NCI-H2081 treated with DMSO at 0.1 percent for 48 hours (cell line): ENCODE measurements at regions not wholly inside any gene's neighbourhood (a gene's known extent, or its start where the extent isn't known, plus 50 kb on each side); places are given as distances from the start of the nearest gene placed in this dataset.
"Not testable (repeated sequence)": the region's sequence is repeated elsewhere in the genome, so short reads cannot be mapped to it uniquely, and the experiment has no call there.

Source experiments
- DNase-seq: peaks from one replicate; lab custom pipeline; 2025; lab: John Stamatoyannopoulos, UW

- DNase-seq: no peak
Measured at GRCh38 chr12:105457026-105457425, 126.5 kb downstream of the C12orf75 start.

DNA sequence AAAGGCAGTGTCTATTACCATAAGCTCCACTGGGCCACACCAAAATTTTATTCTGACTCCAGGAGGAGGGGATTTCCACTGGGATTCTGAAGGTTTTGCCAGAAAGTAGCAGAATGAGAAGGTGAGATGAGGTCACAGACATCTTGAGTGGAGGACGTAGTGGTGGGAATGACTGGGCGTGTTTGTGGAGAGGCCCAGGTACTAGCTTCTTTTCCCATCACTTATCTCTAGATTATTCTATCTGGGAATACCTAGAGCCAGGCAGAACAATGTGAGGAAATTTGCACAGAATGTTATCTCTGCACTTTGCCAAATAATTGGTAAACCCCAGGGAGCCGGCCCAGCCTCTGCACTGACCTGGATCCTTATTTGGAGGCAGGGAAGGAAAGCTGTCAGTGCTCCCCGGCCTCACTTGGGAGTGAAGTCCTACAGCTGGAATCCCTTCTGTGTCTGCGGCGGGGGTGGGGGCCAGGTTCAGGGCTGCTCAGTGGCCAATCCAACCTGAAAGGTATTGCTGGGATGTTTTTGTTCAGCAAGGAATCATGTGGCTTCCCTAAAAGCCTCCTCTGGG is 129.4 kb downstream of the C12orf75 start:
- DNase-seq: no peak

GRCh38 chr12:105461271-105461943 is 130.9 kb downstream of the C12orf75 start:
- no peak for DNase-seq

GRCh38 chr12:105461944-105462762 is 131.7 kb downstream of the C12orf75 start:
- no peak for DNase-seq

- DNase-seq: no peak
Measured at GRCh38 chr12:105462831-105463230, 132.3 kb downstream of the C12orf75 start.

DNA sequence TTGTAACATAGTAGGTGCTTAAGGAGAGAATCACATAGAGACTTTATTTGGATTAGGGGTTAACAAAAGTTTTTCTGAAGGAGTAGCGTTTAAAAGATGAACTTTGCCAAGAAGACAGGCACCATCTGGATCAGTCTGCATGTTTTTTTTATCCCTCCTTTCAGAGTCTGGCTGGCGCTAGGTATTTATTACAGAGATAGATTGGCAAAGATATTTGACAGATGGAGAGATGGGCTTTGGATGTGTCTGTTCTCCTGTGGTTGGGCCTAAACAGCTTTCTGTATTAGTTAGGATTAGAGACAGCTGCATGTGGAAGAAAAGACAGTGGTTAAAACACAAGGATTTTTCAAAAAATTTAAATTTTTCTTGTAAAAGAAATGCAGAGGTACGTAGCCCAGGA is 133.9 kb downstream of the C12orf75 start:
- no peak for DNase-seq

- DNase-seq: no peak
Measured at GRCh38 chr12:105466231-105466900, 135.9 kb downstream of the C12orf75 start.

- no peak for DNase-seq
Measured at GRCh38 chr12:105466901-105467598, 136.6 kb downstream of the C12orf75 start.

DNA sequence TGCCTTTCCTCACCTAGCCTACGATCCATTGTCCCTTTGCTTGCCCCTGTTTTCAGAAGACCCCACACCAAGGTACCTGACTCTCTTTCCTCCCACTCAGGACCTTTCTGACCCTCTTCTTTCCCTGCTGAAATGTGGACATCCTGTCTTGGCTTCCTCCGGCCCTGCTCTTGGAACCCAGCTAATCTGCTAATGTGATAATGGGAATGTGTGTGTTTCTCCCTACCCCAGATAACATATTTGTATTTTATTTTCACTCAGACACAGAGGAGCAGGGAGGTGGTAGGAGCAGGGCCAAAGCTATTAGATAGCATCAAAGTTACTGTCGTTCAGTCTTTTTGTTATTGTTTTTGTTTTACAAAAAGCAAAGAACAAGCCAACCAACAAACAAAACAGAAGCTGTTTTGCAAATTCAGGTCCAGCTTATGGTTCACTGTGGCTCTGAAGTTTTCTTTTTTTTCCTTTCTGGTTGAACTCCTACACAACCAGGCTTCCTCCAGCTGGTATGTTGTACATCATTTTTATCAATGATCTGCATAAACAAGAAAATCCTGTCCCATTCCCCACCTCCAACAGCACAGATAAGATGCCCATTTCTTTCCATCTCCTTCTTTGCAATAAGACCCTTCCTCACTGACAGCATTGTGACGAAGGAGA is 137.3 kb downstream of the C12orf75 start:
- no peak for DNase-seq

DNA sequence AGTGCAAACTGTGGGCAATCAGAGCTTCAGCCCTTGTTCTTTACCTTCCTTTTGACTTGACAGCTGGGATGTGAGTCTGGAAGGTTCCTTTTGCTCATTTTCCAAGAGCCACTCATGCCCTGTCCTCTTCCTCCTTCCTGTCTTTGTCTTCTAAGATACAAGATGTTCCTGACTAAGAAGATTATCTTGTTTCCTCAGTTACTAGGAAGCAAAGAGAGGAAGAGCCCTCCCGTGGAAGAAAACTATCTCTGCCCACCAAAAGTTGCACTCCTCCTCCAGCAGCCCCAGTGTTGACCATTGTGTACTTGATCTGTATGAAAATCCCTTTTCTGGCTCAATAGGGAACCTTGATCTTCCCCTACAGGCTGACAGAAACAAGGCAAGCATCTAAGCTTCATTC is 138.0 kb downstream of the C12orf75 start:
- no peak for DNase-seq

GRCh38 chr12:105469211-105469610 is 138.7 kb downstream of the C12orf75 start:
- DNase-seq: no peak

- DNase-seq: no peak
Measured at GRCh38 chr12:105469701-105470100, 139.2 kb downstream of the C12orf75 start.

- no peak for DNase-seq
Measured at GRCh38 chr12:105470102-105470501, 139.6 kb downstream of the C12orf75 start.

DNA sequence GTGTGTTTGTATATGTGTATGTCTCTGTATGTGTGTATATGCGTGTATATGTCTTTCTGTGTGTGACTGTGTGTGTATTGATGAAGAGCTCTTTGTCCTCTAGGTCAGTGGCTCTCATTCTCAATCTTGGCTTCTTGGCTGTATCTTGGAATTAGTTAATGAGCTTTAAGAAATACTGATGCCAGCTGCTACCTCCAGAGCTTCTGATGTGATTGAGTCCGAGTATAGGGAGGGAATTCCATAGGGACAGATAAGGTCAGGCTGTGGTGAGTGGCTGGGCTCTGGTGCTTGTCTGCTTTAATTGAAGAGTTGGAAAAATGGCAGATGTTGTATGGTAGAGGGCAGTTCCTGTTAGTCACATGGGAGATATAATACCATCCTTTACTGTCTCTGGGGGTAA is 140.1 kb downstream of the C12orf75 start:
- no peak for DNase-seq

DNA sequence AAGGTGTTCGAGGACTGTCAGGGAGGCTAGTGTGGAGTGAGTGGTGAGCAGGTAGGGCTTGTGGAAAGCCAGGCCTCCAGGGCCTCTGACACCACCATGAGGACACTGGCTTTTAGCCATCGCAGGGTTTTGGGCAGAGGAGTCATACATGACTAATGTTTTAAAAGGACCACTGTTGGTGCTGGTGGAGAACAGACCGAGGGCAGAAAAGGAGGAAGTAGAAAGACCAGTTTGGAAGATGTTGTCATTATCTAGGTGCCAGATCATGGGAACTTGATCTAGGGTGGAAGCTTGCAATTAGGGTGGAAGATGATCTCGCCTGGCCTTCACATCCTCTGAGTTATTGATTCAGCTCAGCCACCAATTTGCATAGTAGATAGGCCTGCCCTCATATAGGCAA is 144.2 kb downstream of the C12orf75 start:
- DNase-seq: no peak

DNA sequence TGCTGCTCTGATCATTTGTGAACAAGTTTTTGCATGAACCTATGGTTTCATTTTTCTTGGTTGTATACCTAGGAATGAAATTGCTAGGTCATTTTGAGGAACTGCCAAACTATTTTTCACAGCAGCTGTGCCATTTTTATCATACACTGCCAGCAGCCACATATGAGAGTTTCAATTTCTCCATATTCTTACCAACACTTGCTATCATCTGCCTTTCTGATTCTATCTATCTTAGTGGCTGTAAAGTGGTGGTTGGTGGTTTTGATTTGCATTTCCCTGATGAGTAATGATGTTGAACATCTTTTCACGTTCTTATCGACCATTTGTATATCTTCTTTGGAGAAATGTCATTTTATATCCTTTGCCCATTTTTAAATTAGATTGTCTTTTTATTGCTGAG is 146.1 kb downstream of the C12orf75 start:
- DNase-seq: no peak

DNA sequence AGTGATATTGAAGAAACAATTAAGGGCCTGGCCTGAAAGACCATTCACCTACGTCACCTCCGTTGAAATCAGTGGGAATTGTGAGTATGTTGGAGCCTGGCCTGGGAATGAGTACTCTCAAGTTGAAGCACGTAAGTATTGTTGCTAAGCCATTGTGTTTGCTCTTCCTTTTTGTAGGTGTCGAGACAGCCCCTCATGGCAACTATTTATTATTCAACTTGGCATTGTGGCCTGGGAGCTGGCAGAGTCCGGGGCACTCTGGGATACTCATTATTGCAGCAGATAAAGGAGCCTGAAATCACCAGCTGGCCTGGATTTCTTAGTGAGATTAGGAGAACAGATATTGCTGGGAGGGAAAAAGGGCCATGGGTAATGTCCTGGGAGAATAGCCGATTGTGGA is 147.4 kb downstream of the C12orf75 start:
- no peak for DNase-seq

DNA sequence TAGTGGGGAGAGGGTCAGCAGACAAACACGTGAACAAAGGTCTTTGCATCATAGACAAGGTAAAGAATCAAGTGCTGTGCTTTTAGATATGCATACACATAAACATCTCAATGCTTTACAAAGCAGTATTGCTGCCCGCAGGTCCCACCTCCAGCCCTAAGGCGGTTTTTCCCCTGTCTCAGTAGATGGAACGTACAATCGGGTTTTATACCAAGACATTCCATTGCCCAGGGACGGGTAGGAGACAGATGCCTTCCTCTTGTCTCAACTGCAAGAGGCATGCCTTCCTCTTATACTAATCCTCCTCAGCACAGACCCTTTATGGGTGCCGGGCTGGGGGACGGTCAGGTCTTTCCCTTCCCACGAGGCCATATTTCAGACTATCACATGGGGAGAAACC is 148.3 kb downstream of the C12orf75 start:
- DNase-seq: not testable (repeated sequence)

DNA sequence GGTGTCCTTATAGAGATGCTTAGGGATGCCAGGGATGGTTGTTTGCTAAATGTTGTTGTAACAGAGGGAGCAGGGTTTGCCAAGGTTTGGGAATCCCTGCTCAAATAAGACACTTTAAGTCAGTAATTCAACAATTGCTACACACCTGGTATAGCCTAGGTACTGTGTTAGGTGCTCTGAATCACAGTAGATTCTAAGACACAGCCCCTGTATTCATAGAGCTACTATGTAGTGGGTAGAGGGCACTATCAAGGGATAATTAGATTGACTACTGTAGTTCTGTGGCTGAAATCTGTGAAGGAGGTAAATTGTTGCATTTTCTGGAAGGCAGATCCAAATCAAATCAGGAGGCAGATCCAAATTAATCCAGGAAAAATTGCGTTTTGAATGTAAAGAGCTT is 149.2 kb downstream of the C12orf75 start:
- DNase-seq: no peak

- no peak for DNase-seq
Measured at GRCh38 chr12:105480162-105480561, 149.7 kb downstream of the C12orf75 start.
